ENCODE measurements at regions not wholly inside any gene's neighbourhood (a gene's known extent, or its start where the extent isn't known, plus 50 kb on each side); places are given as distances from the start of the nearest gene placed in this dataset.

DNA sequence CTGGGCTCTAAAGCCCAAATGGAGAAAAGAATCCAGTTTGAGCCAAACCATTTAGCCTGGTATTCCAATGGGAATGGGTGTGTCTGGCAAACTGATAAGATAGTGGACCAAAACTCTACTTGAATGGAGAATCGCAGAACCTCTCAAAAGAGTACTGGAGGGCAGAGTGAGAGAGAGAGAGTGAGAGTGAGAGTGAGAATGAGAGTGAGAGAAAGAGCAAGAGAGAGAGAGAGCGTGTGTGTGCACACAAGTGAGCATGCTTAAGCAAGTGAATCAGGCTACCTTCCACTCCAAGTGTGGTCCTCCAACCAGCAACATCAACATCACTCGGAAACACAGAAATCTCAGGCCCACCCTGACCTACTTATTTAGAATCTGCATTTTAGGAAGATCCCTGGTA, 58.8 kb downstream of the UQCRFS1 start:
- TF ChIP-seq, protein P1, sequence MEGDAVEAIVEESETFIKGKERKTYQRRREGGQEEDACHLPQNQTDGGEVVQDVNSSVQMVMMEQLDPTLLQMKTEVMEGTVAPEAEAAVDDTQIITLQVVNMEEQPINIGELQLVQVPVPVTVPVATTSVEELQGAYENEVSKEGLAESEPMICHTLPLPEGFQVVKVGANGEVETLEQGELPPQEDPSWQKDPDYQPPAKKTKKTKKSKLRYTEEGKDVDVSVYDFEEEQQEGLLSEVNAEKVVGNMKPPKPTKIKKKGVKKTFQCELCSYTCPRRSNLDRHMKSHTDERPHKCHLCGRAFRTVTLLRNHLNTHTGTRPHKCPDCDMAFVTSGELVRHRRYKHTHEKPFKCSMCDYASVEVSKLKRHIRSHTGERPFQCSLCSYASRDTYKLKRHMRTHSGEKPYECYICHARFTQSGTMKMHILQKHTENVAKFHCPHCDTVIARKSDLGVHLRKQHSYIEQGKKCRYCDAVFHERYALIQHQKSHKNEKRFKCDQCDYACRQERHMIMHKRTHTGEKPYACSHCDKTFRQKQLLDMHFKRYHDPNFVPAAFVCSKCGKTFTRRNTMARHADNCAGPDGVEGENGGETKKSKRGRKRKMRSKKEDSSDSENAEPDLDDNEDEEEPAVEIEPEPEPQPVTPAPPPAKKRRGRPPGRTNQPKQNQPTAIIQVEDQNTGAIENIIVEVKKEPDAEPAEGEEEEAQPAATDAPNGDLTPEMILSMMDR (IDR thresholded peaks at IDR 0.05) = no peak
- TF ChIP-seq POLR2A (IDR thresholded peaks at IDR 0.05) (no peak), EP300 (IDR thresholded peaks at IDR 0.05) (no peak), POLR2AphosphoS5 (IDR thresholded peaks at IDR 0.05) (no peak)

Data from sigmoid colon (tissue), 4 donors.